GM23248 (cell line): ENCODE measurements at regions not wholly inside any gene's neighbourhood (a gene's known extent, or its start where the extent isn't known, plus 50 kb on each side); places are given as distances from the start of the nearest gene placed in this dataset.

Source experiments
- DNase-seq: peaks from one replicate; pipeline ENCODE4 v3.0.0-alpha.2; 2015
- H2AFZ ChIP-seq: fragments of 200-600 bp; sonication (generic); 2 replicates; pipeline ENCODE4 v1.6.1; 2016; ENCODE audit warnings: antibody characterized with exemption
- H3F3A ChIP-seq: fragments of 200-600 bp; sonication (generic); 2 replicates; pipeline ENCODE4 v1.6.1; 2016; ENCODE audit warnings: mild to moderate bottlenecking, antibody characterized with exemption, mixed run types; ENCODE audit not compliant: insufficient read depth
- H3K27ac ChIP-seq: fragments of 200-600 bp; sonication (generic); 2 replicates; pipeline ENCODE4 v1.5.1; 2016; ENCODE audit warnings: mild to moderate bottlenecking
- H3K27me3 ChIP-seq: fragments of 200-600 bp; sonication (generic); replicated peaks from 2 replicates; pipeline ENCODE4 v1.6.1; 2016; ENCODE audit warnings: mild to moderate bottlenecking; ENCODE audit not compliant: insufficient read depth
- H3K36me3 ChIP-seq: fragments of 200-600 bp; sonication (generic); 2 replicates; pipeline ENCODE4 v1.6.1; 2016; ENCODE audit warnings: low read depth, mild to moderate bottlenecking
- H3K4me1 ChIP-seq: fragments of 200-600 bp; sonication (generic); 2 replicates; pipeline ENCODE4 v1.6.1; 2016; ENCODE audit warnings: mild to moderate bottlenecking; ENCODE audit not compliant: insufficient read depth
- H3K4me2 ChIP-seq: fragments of 200-600 bp; sonication (generic); one replicate; pipeline ENCODE4 v1.6.1; 2016; ENCODE audit warnings: mild to moderate bottlenecking; ENCODE audit not compliant: unreplicated experiment
- H3K4me3 ChIP-seq: fragments of 200-600 bp; sonication (generic); 2 replicates; pipeline ENCODE4 v1.5.1; 2016; ENCODE audit warnings: mild to moderate bottlenecking
- H3K79me2 ChIP-seq: fragments of 200-600 bp; sonication (generic); 2 replicates; pipeline ENCODE4 v1.6.1; 2016; ENCODE audit warnings: mild to moderate bottlenecking; ENCODE audit not compliant: insufficient read depth
- H3K9ac ChIP-seq: fragments of 200-600 bp; sonication (generic); 2 replicates; pipeline ENCODE4 v1.6.1; 2016; ENCODE audit warnings: mild to moderate bottlenecking
- H3K9me2 ChIP-seq: fragments of 200-600 bp; sonication (generic); 2 replicates; pipeline ENCODE4 v1.6.1; 2016; ENCODE audit warnings: mixed run types, mild to moderate bottlenecking, moderate library complexity; ENCODE audit not compliant: insufficient read depth
- H3K9me3 ChIP-seq: fragments of 200-600 bp; sonication (generic); one replicate; pipeline ENCODE4 v1.6.1; 2017; ENCODE audit warnings: low read depth
- H4K20me1 ChIP-seq: fragments of 200-600 bp; sonication (generic); 2 replicates; pipeline ENCODE4 v1.6.0; 2016; ENCODE audit not compliant: insufficient read depth
- EZH2 ChIP-seq: fragments of 200-600 bp; sonication (generic); IDR thresholded peaks from 2 replicates; pipeline ENCODE4 v1.6.1; 2018; ENCODE audit warnings: antibody characterized with exemption, mild to moderate bottlenecking; ENCODE audit not compliant: insufficient read depth, poor library complexity, severe bottlenecking
- EZH2phosphoT487 ChIP-seq: fragments of 200-600 bp; sonication (generic); IDR thresholded peaks from 2 replicates; pipeline ENCODE4 v1.6.1; 2018; ENCODE audit warnings: antibody characterized with exemption, moderate library complexity, mild to moderate bottlenecking, low read depth; ENCODE audit not compliant: insufficient read depth
- WGBS, 2 experiments: methylation state at CpG; one replicate each; pipeline ENCODE4 v1.1.6; 2015 to 2017; ENCODE audit warnings: low lambda C conversion rate in 2 of 2, low coverage in 1 of 2; ENCODE audit errors: missing lambda C conversion rate in 2 of 2; 5-methylcytosine and 5-hydroxymethylcytosine counted together
- in situ Hi-C: fragments of 300-500 bp; cut with MboI; formaldehyde crosslinking; loops from 2 replicates; pipeline ENCODE4 v1.15.0; 2020

GRCh38 chr12:43052441-43052840, 462.9 kb upstream of the PRICKLE1 start:
- no peak overlapping the region for H3K4me2 ChIP-seq
- no peak overlapping the region for H3K9ac ChIP-seq
- H4K20me1 ChIP-seq = no peaks in the 10 kb centered on the region
- H3K4me1 ChIP-seq = no peaks in the 10 kb centered on the region; the same call in 1 of the 2 replicates
- no peak overlapping the region for H2AFZ ChIP-seq
- H3K79me2 ChIP-seq = no peaks in the 10 kb centered on the region
- WGBS, 2 experiments = 81 to 83% methylated on average over 6 of the region's 6 CpGs
- no peak for TF ChIP-seq EZH2
- no peak for TF ChIP-seq EZH2phosphoT487
- in situ Hi-C loops = no loop called here
- H3K27ac ChIP-seq = no peak overlapping the region
- H3K36me3 ChIP-seq = no peaks in the 10 kb centered on the region
- H3K27me3 ChIP-seq = no peaks in the 10 kb centered on the region
- no peaks in the 10 kb centered on the region for H3K9me2 ChIP-seq
- no peak overlapping the region for H3K4me3 ChIP-seq
- no peaks in the 10 kb centered on the region for H3F3A ChIP-seq
- H3K9me3 ChIP-seq = no peaks in the 10 kb centered on the region
- DNase-seq = no peak

DNA sequence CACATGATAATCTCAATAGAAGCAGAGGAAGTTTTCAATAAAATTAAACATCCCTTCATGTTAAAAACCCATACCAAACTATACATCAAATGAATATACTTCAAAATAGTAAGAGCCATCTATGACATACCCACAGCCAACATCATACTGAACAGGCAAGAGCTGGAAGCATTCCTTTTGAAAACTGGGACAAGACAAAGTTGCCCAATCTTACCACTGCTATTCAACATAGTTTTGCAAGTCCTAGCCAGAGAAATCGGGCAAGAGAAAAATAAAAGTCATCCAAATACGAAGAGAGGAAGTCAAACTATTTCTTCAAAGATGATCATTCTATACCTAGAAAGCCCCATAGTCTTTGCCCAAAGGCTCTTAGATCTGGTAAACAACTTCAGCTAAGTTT, 454.7 kb upstream of the PRICKLE1 start:
- Histone ChIP-seq H3K27me3 (no peaks in the 10 kb centered on the region), H4K20me1 (no peaks in the 10 kb centered on the region), H2AFZ (peak overlapping the region; percentile 70), H3K27ac (no peak overlapping the region), H3K9me2 (no peaks in the 10 kb centered on the region), H3K36me3 (no peaks in the 10 kb centered on the region), H3K4me1 (0 out of 2 replicates have a peak, but pooled peaks cover 4% of the 10 kb centered on the region), H3K9me3 (no peaks in the 10 kb centered on the region), H3K9ac (no peak overlapping the region), H3K4me2 (no peak overlapping the region), H3K79me2 (no peaks in the 10 kb centered on the region), H3F3A (no peaks in the 10 kb centered on the region), H3K4me3 (0 out of 2 replicates have a peak overlapping the region, but pooled peaks have one; percentile 20)
- DNase-seq = peak; percentile 68
- TF ChIP-seq EZH2phosphoT487 (no peak), EZH2 (no peak)
- 4 to 18% methylated on average over 2 of the region's 2 CpGs for WGBS, 2 experiments
- in situ Hi-C loops = no loop called here

GRCh38 chr12:43038991-43039390, 449.4 kb upstream of the PRICKLE1 start:
- Histone ChIP-seq H3K27ac (no peak overlapping the region), H3K9ac (no peak overlapping the region), H3F3A (no peaks in the 10 kb centered on the region), H3K36me3 (no peaks in the 10 kb centered on the region), H4K20me1 (no peaks in the 10 kb centered on the region), H3K4me2 (no peak overlapping the region), H2AFZ (no peak overlapping the region), H3K9me2 (no peaks in the 10 kb centered on the region), H3K4me1 (no peaks in the 10 kb centered on the region), H3K4me3 (no peak overlapping the region), H3K9me3 (no peaks in the 10 kb centered on the region), H3K79me2 (no peaks in the 10 kb centered on the region), H3K27me3 (no peaks in the 10 kb centered on the region)
- in situ Hi-C loops = no loop called here
- 88 to 96% methylated on average over 3 of the region's 3 CpGs for WGBS, 2 experiments
- DNase-seq = no peak
- TF ChIP-seq EZH2phosphoT487 (no peak), EZH2 (no peak)

GRCh38 chr12:43029971-43030370, 440.4 kb upstream of the PRICKLE1 start:
- TF ChIP-seq EZH2 = no peak
- no peak for TF ChIP-seq EZH2phosphoT487
- H3K36me3 ChIP-seq = no peaks in the 10 kb centered on the region
- in situ Hi-C loops = no loop called here
- H4K20me1 ChIP-seq = no peaks in the 10 kb centered on the region
- peak; percentile 14 for DNase-seq
- H3K4me1 ChIP-seq = no peaks in the 10 kb centered on the region
- H3K27me3 ChIP-seq = no peaks in the 10 kb centered on the region
- H3K9me3 ChIP-seq = no peaks in the 10 kb centered on the region
- no peak overlapping the region for H3K4me3 ChIP-seq
- H2AFZ ChIP-seq = no peak overlapping the region
- H3F3A ChIP-seq = no peaks in the 10 kb centered on the region
- WGBS, 2 experiments = 74 to 80% methylated on average over 2 of the region's 2 CpGs
- no peak overlapping the region for H3K9ac ChIP-seq
- H3K4me2 ChIP-seq = no peak overlapping the region
- H3K9me2 ChIP-seq = no peaks in the 10 kb centered on the region
- no peak overlapping the region for H3K27ac ChIP-seq
- no peaks in the 10 kb centered on the region for H3K79me2 ChIP-seq

DNA sequence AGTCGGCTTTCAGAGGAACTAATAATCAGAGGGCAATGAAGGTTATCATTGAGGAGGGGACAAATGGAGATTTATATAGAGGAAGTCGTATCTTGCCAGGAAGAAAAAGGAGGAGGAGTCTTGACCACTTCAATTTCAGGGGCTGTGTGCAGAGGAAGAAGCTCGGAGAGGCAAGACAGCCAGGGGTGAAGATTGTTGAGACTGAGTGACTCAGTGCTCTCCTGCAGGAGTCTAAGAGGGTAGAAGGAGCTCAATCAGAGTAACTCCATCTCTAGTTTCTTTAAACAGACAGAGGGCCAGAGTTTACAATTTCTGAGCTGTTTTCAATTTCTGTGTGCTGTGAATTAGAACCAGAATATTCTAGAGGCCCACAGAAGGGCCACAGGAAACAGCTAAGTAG, 439.3 kb upstream of the PRICKLE1 start:
- Histone ChIP-seq H3K9me3 (no peaks in the 10 kb centered on the region), H3K4me1 (no peaks in the 10 kb centered on the region), H2AFZ (no peak overlapping the region), H4K20me1 (no peaks in the 10 kb centered on the region), H3K4me3 (no peak overlapping the region), H3K9ac (no peak overlapping the region), H3K9me2 (no peaks in the 10 kb centered on the region), H3K27ac (no peak overlapping the region), H3K79me2 (no peaks in the 10 kb centered on the region), H3K27me3 (no peaks in the 10 kb centered on the region), H3F3A (no peaks in the 10 kb centered on the region), H3K36me3 (no peaks in the 10 kb centered on the region), H3K4me2 (no peak overlapping the region)
- DNase-seq = peak; percentile 21
- no peak for TF ChIP-seq EZH2
- TF ChIP-seq EZH2phosphoT487 = no peak
- in situ Hi-C loops = no loop called here
- 64 to 70% methylated on average over 3 of the region's 3 CpGs for WGBS, 2 experiments
